WTC11 (cell line): ENCODE measurements at regions not wholly inside any gene's neighbourhood (a gene's known extent, or its start where the extent isn't known, plus 50 kb on each side); places are given as distances from the start of the nearest gene placed in this dataset.

Experiments
- ATAC-seq: fragments of 200-7000 bp; cut with Tn5 transposase; 2 replicates; pipeline ENCODE4 v1.10.0; 2021; ENCODE audit warnings: mild to moderate bottlenecking, moderate library complexity
- CTCF ChIA-PET: fragments of 300-600 bp; sonication (Branson Sonifier 250); formaldehyde crosslinking; loops from one replicate; lab custom pipeline; 2021; ENCODE audit warnings: antibody characterized with exemption; lab: Charles Lee
- POLR2A ChIA-PET: fragments of 350-600 bp; sonication (Branson Sonifier 250); formaldehyde crosslinking; loops from one replicate; lab custom pipeline; 2021; ENCODE audit warnings: antibody characterized with exemption; lab: Charles Lee
- DNase-seq: peaks from one replicate; pipeline ENCODE4 v3.0.0; 2021; ENCODE audit warnings: low spot score
- H3K27ac Mint-ChIP-seq: 2 replicates; pipeline ENCODE4 v1.8.0; 2021; ENCODE audit warnings: mixed read lengths
- H3K27me3 Mint-ChIP-seq: 2 replicates; pipeline ENCODE4 v1.8.0; 2021; ENCODE audit warnings: low read depth, mild to moderate bottlenecking, moderate library complexity, mixed read lengths
- H3K36me3 Mint-ChIP-seq: 2 replicates; pipeline ENCODE4 v1.8.0; 2021; ENCODE audit warnings: mixed read lengths
- H3K4me1 Mint-ChIP-seq: 2 replicates; pipeline ENCODE4 v1.8.0; 2022; ENCODE audit warnings: mixed read lengths
- H3K4me3 Mint-ChIP-seq: 2 replicates; pipeline ENCODE4 v1.8.0; 2021; ENCODE audit warnings: mild to moderate bottlenecking, moderate library complexity, mixed read lengths
- H3K9me3 Mint-ChIP-seq: 2 replicates; pipeline ENCODE4 v1.8.0; 2021; ENCODE audit warnings: mixed read lengths
- ARID4B ChIP-seq: sonication (generic); formaldehyde crosslinking; IDR thresholded peaks from 2 replicates; pipeline ENCODE4 v1.8.0; 2023; ENCODE audit warnings: missing genetic modification reagents, mild to moderate bottlenecking, borderline replicate concordance
- ATF1 ChIP-seq: sonication (generic); formaldehyde crosslinking; IDR thresholded peaks from 2 replicates; pipeline ENCODE4 v1.8.1; 2023; ENCODE audit warnings: mild to moderate bottlenecking, moderate library complexity, missing genetic modification reagents
- ATF6 ChIP-seq: sonication (generic); formaldehyde crosslinking; IDR thresholded peaks from 2 replicates; pipeline ENCODE4 v1.8.1; 2023; ENCODE audit warnings: mild to moderate bottlenecking, missing genetic modification reagents
- CDX4 ChIP-seq: fragments of 250-450 bp; sonication (Bioruptor Pico); IDR thresholded peaks from 2 replicates; pipeline ENCODE4 v1.9.0; 2021; ENCODE audit warnings: moderate library complexity, mild to moderate bottlenecking, inconsistent platforms, borderline replicate concordance
- ERG ChIP-seq: fragments of 250-450 bp; sonication (Bioruptor Pico); IDR thresholded peaks from 2 replicates; pipeline ENCODE4 v1.8.0; 2021; ENCODE audit warnings: mild to moderate bottlenecking
- ESRRA ChIP-seq: sonication (generic); formaldehyde crosslinking; IDR thresholded peaks from 2 replicates; pipeline ENCODE4 v1.8.1; 2022; ENCODE audit warnings: mild to moderate bottlenecking, missing genetic modification reagents, borderline replicate concordance
- FOXK1 ChIP-seq: sonication (generic); formaldehyde crosslinking; IDR thresholded peaks from 2 replicates; pipeline ENCODE4 v1.8.0; 2022; ENCODE audit warnings: mild to moderate bottlenecking, moderate library complexity, missing genetic modification reagents
- FOXP4 ChIP-seq: sonication (generic); formaldehyde crosslinking; IDR thresholded peaks from 2 replicates; pipeline ENCODE4 v1.8.0; 2022; ENCODE audit warnings: mild to moderate bottlenecking, missing genetic modification reagents
- GABPB1 ChIP-seq: sonication (generic); formaldehyde crosslinking; IDR thresholded peaks from 2 replicates; pipeline ENCODE4 v1.8.1; 2023; ENCODE audit warnings: mild to moderate bottlenecking, missing genetic modification reagents
- HMGA2 ChIP-seq: fragments of 250-450 bp; sonication (Bioruptor Pico); IDR thresholded peaks from 2 replicates; pipeline ENCODE4 v1.4.0; 2021; ENCODE audit warnings: mild to moderate bottlenecking, moderate library complexity
- SMAD3 ChIP-seq: sonication (generic); formaldehyde crosslinking; IDR thresholded peaks from 2 replicates; pipeline ENCODE4 v1.8.0; 2022; ENCODE audit warnings: missing genetic modification reagents, mild to moderate bottlenecking, borderline replicate concordance
- STAT6 ChIP-seq: sonication (generic); formaldehyde crosslinking; conservative IDR thresholded peaks from 2 replicates; pipeline ENCODE4 v1.8.1; 2023; ENCODE audit warnings: mild to moderate bottlenecking, low read depth, missing genetic modification reagents, moderate library complexity
- TCF7 ChIP-seq: sonication (generic); formaldehyde crosslinking; IDR thresholded peaks from 2 replicates; pipeline ENCODE4 v1.8.0; 2022; ENCODE audit warnings: mild to moderate bottlenecking, low read depth, missing genetic modification reagents, moderate library complexity
- ZNF121 ChIP-seq: sonication (generic); formaldehyde crosslinking; IDR thresholded peaks from 2 replicates; pipeline ENCODE4 v1.8.0; 2023; ENCODE audit warnings: missing genetic modification reagents
- ZNF281 ChIP-seq: sonication (generic); formaldehyde crosslinking; IDR thresholded peaks from 2 replicates; pipeline ENCODE4 v1.8.0; 2023; ENCODE audit warnings: mild to moderate bottlenecking, missing genetic modification reagents
- ZNF317 ChIP-seq: sonication (generic); formaldehyde crosslinking; IDR thresholded peaks from 2 replicates; pipeline ENCODE4 v1.8.1; 2023; ENCODE audit warnings: low read depth, mild to moderate bottlenecking, moderate library complexity, missing genetic modification reagents, borderline replicate concordance
- ZNF423 ChIP-seq: fragments of 250-450 bp; sonication (Bioruptor Pico); IDR thresholded peaks from 2 replicates; pipeline ENCODE4 v2.1.2; 2022; ENCODE audit warnings: mild to moderate bottlenecking, moderate library complexity

GRCh38 chr5:148921350-148921749, 94.9 kb downstream of the ADRB2 start:
- Mint-ChIP-seq H3K4me1 (no peaks in the 10 kb centered on the region), H3K4me3 (no peak overlapping the region), H3K27ac (no peak overlapping the region), H3K36me3 (no peaks in the 10 kb centered on the region), H3K27me3 (no peaks in the 10 kb centered on the region; the same call in 1 of the 2 replicates), H3K9me3 (peaks cover 16% of the 10 kb centered on the region)
- ATAC-seq: no peak
- CTCF ChIA-PET: no interaction called here
- TF ChIP-seq ATF6 (CRISPR knock-in tag) (no peak), ZNF317 (CRISPR knock-in tag) (no peak), ZNF281 (CRISPR knock-in tag) (no peak), TCF7 (no peak), ESRRA (no peak), ARID4B (CRISPR knock-in tag) (no peak), ZNF423 (CRISPR knock-in tag) (no peak), STAT6 (CRISPR knock-in tag) (no peak), ERG (CRISPR knock-in tag) (no peak)
- TF ChIP-seq, all 79 proteins: peak for 0
- no peak for DNase-seq
- POLR2A ChIA-PET: no interaction called here

- no peaks in the 10 kb centered on the region for H3K36me3 Mint-ChIP-seq
- CTCF ChIA-PET: no interaction called here
- H3K4me3 Mint-ChIP-seq: no peak overlapping the region
- POLR2A ChIA-PET: no interaction called here
- no peaks in the 10 kb centered on the region; the same call in 1 of the 2 replicates for H3K27me3 Mint-ChIP-seq
- no peak for ATAC-seq
- no peak for DNase-seq
- peaks cover 16% of the 10 kb centered on the region for H3K9me3 Mint-ChIP-seq
- no peak overlapping the region for H3K27ac Mint-ChIP-seq
- H3K4me1 Mint-ChIP-seq: peaks cover 3% of the 10 kb centered on the region; the same call in 1 of the 2 replicates
- no peak for TF ChIP-seq ERG (CRISPR knock-in tag)
- no peak for TF ChIP-seq ZNF121
- TF ChIP-seq FOXK1 (CRISPR knock-in tag): no peak
- TF ChIP-seq HMGA2 (CRISPR knock-in tag): no peak
- no peak for TF ChIP-seq ATF1 (CRISPR knock-in tag)
- TF ChIP-seq SMAD3: no peak
- no peak for TF ChIP-seq CDX4 (CRISPR knock-in tag)
- no peak for TF ChIP-seq FOXP4 (CRISPR knock-in tag)
- no peak for TF ChIP-seq GABPB1 (CRISPR knock-in tag)
Observed at GRCh38 chr5:148922606-148923005, 96.2 kb downstream of the ADRB2 start.
